Activated T-helper 1 cell treated with anti-CD3 and anti-CD28 coated beads, Interleukin-12 subunit alpha, Interleukin-12 subunit beta, Interleukin-2, Interleukin-4 antibody, amounts not matched to agents 30 ng/mL and 10 ng/mL and 1 ng/mL, durations not matched to agents 14 hours and 24 hours and 36 hours (primary cell): ENCODE measurements at regions not wholly inside any gene's neighbourhood (a gene's known extent, or its start where the extent isn't known, plus 50 kb on each side); places are given as distances from the start of the nearest gene placed in this dataset.

ENCODE experiments used
- DNase-seq: peaks from one replicate; pipeline ENCODE4 v3.0.0; 2021; ENCODE audit warnings: low spot score
- H3K27ac Mint-ChIP-seq: one replicate; pipeline ENCODE4 v1.8.0; 2021; ENCODE audit warnings: mild to moderate bottlenecking, mixed read lengths
- H3K27me3 Mint-ChIP-seq: one replicate; pipeline ENCODE4 v1.8.0; 2022; ENCODE audit warnings: mild to moderate bottlenecking, moderate library complexity, mixed read lengths; ENCODE audit not compliant: insufficient read depth
- H3K36me3 Mint-ChIP-seq: one replicate; pipeline ENCODE4 v1.8.0; 2021; ENCODE audit warnings: low read depth, mixed read lengths
- H3K4me1 Mint-ChIP-seq: one replicate; pipeline ENCODE4 v1.8.0; 2021; ENCODE audit warnings: low read depth, mixed read lengths
- H3K4me3 Mint-ChIP-seq: one replicate; pipeline ENCODE4 v1.8.0; 2021; ENCODE audit warnings: mild to moderate bottlenecking, moderate library complexity, mixed read lengths
- H3K9me3 Mint-ChIP-seq: one replicate; pipeline ENCODE4 v1.8.0; 2021; ENCODE audit warnings: mixed read lengths
- intact Hi-C: fragments of 100-400 bp; cut with micrococcal nuclease; formaldehyde crosslinking; loops from one replicate; pipeline ENCODE4 v1.15.1; 2024

DNA sequence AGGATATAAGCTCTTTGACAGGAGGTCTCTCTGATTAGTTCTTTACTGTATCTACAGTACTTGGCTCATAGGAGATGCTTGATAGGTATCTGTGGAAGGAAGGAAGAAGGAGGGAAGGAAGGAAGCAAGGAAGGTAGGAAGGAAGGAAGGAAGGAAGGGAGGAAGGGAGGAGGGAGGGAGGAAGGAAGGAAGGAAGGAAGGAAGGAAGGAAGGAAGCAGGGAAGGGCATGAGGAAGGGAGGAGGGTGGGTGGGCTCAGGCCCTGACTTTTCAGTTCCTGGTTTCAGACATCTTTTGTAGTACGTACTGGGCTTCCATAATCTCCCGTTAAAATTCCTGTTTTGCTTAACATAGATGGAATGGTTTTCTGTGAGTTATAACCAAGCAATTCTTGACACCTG, 175.0 kb upstream of the NUDT4 start:
- no peak for DNase-seq
- no peaks in the 10 kb centered on the region for H3K36me3 Mint-ChIP-seq
- H3K9me3 Mint-ChIP-seq = no peaks in the 10 kb centered on the region
- no peaks in the 10 kb centered on the region for H3K4me1 Mint-ChIP-seq
- peaks cover 7% of the 10 kb centered on the region for H3K27me3 Mint-ChIP-seq
- H3K4me3 Mint-ChIP-seq = no peak overlapping the region
- intact Hi-C loops = no loop called here
- no peak overlapping the region for H3K27ac Mint-ChIP-seq

DNA sequence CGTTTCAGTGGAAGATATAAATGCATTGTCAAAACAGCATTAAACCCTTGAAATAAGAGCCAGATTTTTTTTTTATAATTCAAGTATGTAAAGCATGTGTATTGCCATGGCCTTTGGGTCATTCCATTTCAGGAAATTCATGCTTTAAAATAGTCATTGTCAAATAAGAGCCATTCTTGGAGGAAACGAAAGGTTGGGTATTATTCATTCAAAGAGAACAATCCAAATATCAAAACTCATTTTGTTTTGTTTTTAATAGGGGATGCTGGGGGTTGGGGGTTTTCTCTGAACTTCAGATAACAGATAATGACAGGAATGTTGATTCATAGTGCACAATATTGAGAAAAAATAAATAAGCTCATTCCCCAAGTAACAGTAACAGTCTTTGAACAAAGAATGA, 174.4 kb upstream of the NUDT4 start:
- DNase-seq = no peak
- no peak overlapping the region for H3K4me3 Mint-ChIP-seq
- intact Hi-C loops = no loop called here
- H3K27me3 Mint-ChIP-seq = peaks cover 7% of the 10 kb centered on the region
- H3K36me3 Mint-ChIP-seq = no peaks in the 10 kb centered on the region
- no peaks in the 10 kb centered on the region for H3K9me3 Mint-ChIP-seq
- H3K4me1 Mint-ChIP-seq = no peaks in the 10 kb centered on the region
- H3K27ac Mint-ChIP-seq = no peak overlapping the region

DNA sequence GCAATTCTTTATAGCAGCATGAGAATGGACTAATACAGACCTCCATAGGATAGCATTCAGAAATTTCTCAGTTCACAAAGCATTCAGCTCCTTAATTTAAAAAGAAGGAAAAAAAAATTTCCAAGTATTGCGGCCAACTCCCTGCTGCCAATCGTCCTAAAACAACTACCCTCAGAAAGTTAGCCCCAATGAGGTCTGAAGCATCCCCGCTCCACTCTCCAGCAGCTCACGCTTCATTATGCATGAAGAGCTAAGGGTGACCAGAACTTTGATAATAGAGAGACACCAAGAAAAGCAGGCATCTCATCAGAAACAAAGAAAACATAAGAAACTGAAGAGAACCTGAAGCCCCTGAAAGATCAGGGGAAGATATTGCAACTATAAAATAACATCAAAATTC, 172.8 kb upstream of the NUDT4 start:
- Mint-ChIP-seq H3K4me1 (no peaks in the 10 kb centered on the region), H3K9me3 (no peaks in the 10 kb centered on the region), H3K4me3 (no peak overlapping the region), H3K27ac (no peak overlapping the region), H3K36me3 (no peaks in the 10 kb centered on the region), H3K27me3 (peaks cover 7% of the 10 kb centered on the region)
- intact Hi-C loops = no loop called here
- no peak for DNase-seq

DNA sequence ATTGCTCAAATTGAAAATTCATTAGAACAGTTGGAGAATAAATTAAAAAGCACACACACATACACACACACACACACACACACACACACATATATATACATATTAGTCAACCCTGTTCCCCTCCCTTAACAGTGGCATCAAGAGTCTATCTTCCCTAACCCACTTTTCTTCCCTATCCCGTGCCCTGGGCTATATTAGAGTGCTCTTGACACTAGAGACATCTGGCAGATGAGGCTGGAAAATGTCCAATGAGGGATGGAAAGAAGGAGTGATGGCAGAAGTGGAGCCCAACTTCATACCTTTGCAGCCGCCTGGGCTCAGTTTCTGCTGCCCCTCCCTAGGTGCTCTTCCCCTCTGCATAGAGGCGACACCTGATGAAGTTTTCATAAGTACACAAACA, 172.4 kb upstream of the NUDT4 start:
- Mint-ChIP-seq H3K27ac (no peak overlapping the region), H3K4me1 (no peaks in the 10 kb centered on the region), H3K36me3 (no peaks in the 10 kb centered on the region), H3K9me3 (no peaks in the 10 kb centered on the region), H3K4me3 (no peak overlapping the region), H3K27me3 (peaks cover 5% of the 10 kb centered on the region)
- no peak for DNase-seq
- intact Hi-C loops = no loop called here

DNA sequence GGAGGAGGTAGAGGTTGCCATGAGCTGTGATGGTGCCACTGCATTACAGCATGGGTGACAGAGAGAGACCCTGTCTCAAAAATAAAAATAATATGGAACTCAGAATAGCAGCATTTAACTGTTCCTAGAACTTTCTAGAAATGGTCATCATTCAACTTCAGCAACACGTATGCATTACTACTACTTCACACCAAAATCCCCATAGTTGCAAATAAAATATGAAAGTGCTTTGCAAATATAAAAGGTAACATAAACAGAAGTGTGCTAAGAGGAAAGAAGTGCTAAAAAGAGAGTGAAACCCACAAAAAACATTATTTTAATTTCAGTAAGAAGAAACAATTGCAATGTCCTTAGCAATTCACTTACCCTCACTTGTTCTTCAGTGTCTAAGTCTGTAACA, 169.7 kb upstream of the NUDT4 start:
- Mint-ChIP-seq H3K27ac (no peak overlapping the region), H3K36me3 (no peaks in the 10 kb centered on the region), H3K9me3 (peaks cover 4% of the 10 kb centered on the region), H3K4me1 (no peaks in the 10 kb centered on the region), H3K27me3 (no peaks in the 10 kb centered on the region), H3K4me3 (no peak overlapping the region)
- no peak for DNase-seq
- intact Hi-C loops = no loop called here

DNA sequence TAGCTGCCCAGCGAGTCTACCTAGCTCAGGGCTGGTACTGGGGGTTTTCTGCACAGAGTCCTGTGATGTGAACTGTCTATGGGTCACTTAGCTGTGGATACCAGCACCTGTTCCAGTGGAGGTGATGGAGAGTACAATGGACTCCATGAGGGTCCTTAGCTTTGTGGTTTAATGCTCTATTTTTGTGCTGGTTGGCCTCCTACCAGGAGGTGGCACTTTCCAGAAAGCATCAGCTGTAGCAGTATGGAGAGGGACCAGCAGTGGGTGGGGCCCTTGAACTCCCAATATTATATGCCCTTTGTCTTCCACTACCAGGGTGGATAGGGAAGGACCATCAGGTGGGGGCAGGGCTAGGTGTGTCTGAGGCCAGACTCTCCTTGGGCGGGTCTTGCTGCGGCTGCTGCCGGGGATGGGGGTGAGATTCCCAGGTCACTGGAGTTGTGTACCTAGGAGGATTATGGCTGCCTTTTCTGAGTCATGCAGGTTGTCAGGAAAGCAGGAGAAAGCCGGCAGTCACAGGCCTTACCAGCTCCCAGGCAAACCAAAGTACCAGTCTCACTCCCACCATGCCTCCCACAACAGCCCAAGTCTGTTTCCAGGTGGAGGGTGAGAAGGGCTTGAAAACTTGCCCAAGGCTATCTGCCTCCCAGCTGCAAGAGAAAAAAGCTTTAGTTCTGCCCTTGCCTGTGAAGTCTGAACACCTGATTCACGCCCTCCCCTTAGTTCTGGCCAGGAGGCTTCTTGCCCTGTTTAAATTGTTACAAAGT, 163.0 kb upstream of the NUDT4 start:
- intact Hi-C loops = no loop called here
- Mint-ChIP-seq H3K4me3 (no peak overlapping the region), H3K27me3 (peaks cover 5% of the 10 kb centered on the region), H3K9me3 (peaks cover 7% of the 10 kb centered on the region), H3K27ac (no peak overlapping the region), H3K36me3 (no peaks in the 10 kb centered on the region), H3K4me1 (no peaks in the 10 kb centered on the region)
- no peak for DNase-seq

DNA sequence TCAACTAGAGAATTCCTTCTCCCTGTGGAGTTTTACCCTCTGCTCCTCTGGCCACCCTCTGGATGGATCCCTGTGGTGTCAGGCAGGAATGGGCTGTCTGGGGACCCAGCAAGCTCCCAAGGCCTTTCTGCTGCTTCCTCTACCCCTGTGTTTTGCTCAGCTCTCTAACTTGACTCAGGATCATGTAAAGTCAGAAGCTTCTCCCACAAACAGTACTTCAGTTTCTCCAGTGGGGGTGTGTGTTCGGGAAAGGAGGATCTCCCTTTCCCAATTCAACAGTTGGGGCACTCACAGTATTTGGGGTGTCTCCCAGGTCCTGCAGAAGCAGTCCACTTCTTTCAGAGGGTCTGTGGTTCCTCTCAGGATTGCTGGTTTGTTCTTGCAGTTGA, 162.4 kb upstream of the NUDT4 start:
- intact Hi-C loops = no loop called here
- Mint-ChIP-seq H3K27ac (no peak overlapping the region), H3K9me3 (peaks cover 7% of the 10 kb centered on the region), H3K27me3 (peaks cover 5% of the 10 kb centered on the region), H3K4me1 (no peaks in the 10 kb centered on the region), H3K4me3 (no peak overlapping the region), H3K36me3 (no peaks in the 10 kb centered on the region)
- no peak for DNase-seq

DNA sequence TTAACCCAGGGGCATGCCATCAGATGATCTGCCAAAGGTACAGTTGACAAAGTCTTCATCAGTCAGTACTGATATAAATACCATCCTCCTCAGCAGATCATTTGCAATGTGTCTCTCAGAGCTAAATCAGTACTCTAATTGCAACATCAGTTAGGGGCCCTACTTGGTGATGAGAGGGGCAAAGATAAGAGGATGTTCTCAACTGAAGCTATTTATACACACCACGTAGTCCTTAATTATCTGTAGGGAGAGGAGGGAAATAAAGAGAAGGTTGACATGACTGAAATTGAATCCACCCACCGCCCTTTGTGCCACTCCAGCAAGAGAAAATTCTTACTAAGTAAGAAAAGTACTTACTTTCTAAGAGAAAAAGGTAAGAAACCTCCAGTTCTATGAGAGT, 157.8 kb upstream of the NUDT4 start:
- Mint-ChIP-seq H3K9me3 (peaks cover 18% of the 10 kb centered on the region), H3K4me1 (no peaks in the 10 kb centered on the region), H3K27ac (no peak overlapping the region), H3K27me3 (peaks cover 7% of the 10 kb centered on the region), H3K36me3 (no peaks in the 10 kb centered on the region), H3K4me3 (no peak overlapping the region)
- DNase-seq = no peak
- intact Hi-C loops = no loop called here

DNA sequence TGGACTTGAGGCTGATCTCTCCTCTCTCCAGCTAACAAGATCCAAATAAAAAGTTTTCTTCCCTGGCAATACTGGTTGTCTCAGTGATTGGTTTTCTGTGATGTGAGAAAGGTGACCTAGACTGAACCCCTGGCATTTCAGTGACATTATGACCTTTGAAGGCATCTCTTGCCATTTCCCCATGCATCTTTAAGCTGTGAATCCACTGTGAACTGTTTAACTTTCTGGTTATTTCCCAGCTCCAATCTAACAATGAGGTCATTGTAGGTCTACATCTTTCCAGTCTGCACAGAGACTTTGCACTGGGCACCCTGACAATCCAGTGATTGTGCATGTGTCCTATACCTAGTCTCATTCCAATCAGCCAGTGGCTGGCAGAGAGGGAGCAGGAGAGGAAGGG, 155.9 kb upstream of the NUDT4 start:
- no peak overlapping the region for H3K27ac Mint-ChIP-seq
- H3K4me3 Mint-ChIP-seq = no peak overlapping the region
- H3K4me1 Mint-ChIP-seq = no peaks in the 10 kb centered on the region
- H3K36me3 Mint-ChIP-seq = no peaks in the 10 kb centered on the region
- intact Hi-C loops = no loop called here
- no peak for DNase-seq
- H3K27me3 Mint-ChIP-seq = peaks cover 3% of the 10 kb centered on the region
- peaks cover 18% of the 10 kb centered on the region for H3K9me3 Mint-ChIP-seq

DNA sequence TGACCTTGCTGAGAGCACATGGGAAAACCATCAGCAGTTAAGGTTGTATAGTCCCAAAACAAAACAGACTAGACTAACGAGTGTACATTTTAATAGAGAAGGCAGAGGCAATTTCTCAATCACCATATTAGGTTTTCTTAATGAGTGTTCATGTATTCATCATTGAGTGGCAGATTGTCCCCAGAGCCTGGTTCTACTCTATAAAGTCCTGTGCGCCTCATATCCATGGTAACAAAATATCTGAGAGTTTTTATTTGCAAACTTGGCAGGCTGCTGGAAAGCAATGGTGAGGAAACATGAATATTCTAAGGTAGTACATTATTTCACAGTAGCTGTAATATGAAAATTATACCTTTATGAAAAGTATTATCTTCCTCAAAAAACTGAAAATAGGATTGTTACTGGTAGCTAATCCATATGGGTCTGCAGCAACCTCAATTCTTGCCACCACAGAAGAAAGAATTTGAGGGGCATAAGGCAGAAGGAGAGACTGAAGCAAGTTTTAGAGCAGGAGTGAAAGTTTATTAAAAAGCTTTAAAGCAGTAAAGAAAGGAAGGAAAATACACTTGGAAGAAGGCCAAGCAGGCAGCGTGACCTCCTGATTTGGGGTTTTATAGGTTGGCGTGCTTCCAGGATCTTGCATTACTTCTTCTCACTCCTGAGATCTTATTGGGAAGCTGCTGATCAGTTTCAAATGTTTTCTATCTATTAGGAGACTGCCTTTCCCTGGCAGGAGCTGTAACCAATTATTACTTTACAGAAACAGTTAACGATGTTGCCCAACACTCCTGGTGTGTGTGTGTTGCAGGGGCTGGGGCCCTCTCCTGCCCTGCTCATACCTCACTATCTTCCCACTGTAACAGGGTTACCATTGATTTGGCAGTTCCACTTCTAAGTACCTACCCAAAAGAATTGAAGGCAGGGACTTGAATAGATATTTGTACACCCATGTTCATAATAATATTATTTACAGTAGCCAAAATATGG, 154.0 kb upstream of the NUDT4 start:
- Mint-ChIP-seq H3K27me3 (peaks cover 3% of the 10 kb centered on the region), H3K36me3 (no peaks in the 10 kb centered on the region), H3K9me3 (peaks cover 15% of the 10 kb centered on the region), H3K27ac (no peak overlapping the region), H3K4me3 (no peak overlapping the region), H3K4me1 (no peaks in the 10 kb centered on the region)
- intact Hi-C loops = no loop called here
- DNase-seq = no peak

DNA sequence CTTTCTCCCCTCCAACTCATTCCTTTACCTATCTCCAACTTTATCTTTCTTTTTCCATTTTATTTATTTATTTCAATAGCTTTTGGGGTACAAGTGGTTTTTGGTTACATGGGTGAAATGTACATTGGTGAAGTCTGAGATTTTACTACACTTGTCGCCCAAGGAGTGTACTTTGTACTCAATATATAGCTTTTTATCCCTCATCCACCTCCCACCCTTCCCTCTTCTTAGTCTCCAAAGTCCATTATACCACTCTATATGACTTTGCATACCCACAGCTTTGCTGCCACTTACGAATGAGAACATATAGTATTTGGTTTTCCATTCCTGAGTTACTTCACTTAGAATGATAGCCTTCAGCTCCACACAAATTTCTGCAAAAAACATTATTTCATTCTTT, 152.6 kb upstream of the NUDT4 start:
- peaks cover 4% of the 10 kb centered on the region for H3K27me3 Mint-ChIP-seq
- intact Hi-C loops = no loop called here
- no peak for DNase-seq
- H3K36me3 Mint-ChIP-seq = no peaks in the 10 kb centered on the region
- H3K4me3 Mint-ChIP-seq = no peak overlapping the region
- H3K4me1 Mint-ChIP-seq = no peaks in the 10 kb centered on the region
- no peak overlapping the region for H3K27ac Mint-ChIP-seq
- peaks cover 15% of the 10 kb centered on the region for H3K9me3 Mint-ChIP-seq

DNA sequence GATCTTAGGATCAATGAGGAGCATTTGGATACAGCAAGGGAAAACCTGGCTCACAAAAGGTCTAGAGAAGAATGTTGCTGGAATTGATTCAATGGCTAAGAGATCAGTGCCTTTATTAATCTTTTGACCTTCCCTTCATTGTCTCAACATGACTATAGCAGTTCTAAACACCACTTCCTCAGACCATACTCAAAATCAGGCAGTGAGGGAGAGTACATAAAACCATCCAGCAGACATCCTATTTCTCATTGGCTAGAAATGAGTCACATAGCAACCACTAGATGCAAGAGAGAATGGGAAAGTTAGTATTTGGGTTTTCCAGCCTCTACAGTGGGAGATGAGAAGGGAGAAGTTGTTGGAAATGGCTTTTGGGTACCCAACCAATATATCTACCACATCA, 151.4 kb upstream of the NUDT4 start:
- Mint-ChIP-seq H3K4me3 (no peak overlapping the region), H3K27me3 (peaks cover 4% of the 10 kb centered on the region), H3K27ac (no peak overlapping the region), H3K4me1 (no peaks in the 10 kb centered on the region), H3K36me3 (no peaks in the 10 kb centered on the region), H3K9me3 (peaks cover 6% of the 10 kb centered on the region)
- intact Hi-C loops = no loop called here
- DNase-seq = no peak

DNA sequence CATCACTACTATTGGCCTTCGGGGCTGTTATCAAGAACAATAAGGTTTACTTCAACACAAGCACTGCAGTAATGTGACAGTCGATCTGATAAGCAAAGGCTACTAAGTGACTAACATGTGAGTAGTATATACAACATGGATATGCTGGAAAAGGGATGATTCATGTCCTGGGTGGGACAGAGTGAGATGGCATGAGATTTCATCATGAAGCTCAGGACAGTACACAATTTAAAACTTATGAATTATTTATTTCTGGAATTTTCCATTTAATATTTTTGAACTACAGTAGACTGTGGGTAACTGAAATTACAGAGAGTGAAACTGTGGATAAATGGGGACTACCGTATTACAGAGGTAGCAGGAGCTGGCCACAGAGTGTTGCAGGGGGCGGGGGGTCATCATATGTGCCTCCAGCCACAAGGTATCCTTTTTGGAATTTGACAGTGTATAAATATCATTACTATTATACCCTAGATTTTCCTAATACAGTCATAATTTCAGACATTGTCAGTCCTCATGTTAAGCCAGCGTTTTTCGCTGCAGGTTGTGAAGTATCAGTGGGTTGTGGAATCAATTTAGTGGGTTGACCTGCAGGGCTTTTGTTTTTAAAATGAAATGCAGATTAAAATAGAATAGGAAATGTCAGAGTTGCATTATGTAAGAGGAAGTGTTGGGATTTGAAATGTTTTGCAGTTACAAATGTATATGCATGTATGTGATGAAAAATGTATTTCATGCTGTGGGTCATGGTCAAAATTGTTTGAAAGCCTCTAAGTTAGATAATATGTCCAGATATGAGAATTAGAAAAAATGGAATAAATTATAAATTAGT, 148.0 kb upstream of the NUDT4 start:
- no peak overlapping the region for H3K4me3 Mint-ChIP-seq
- no peaks in the 10 kb centered on the region for H3K4me1 Mint-ChIP-seq
- peaks cover 2% of the 10 kb centered on the region for H3K27me3 Mint-ChIP-seq
- DNase-seq = no peak
- no peaks in the 10 kb centered on the region for H3K36me3 Mint-ChIP-seq
- H3K9me3 Mint-ChIP-seq = no peaks in the 10 kb centered on the region
- no peak overlapping the region for H3K27ac Mint-ChIP-seq
- intact Hi-C loops = no loop called here
